ENCODE measurements at regions not wholly inside any gene's neighbourhood (a gene's known extent, or its start where the extent isn't known, plus 50 kb on each side); places are given as distances from the start of the nearest gene placed in this dataset.

GRCh38 chr5:158166424-158166823, 307.5 kb upstream of the CLINT1 start:
- no peak for TF ChIP-seq POLR2AphosphoS5 (IDR thresholded peaks at IDR 0.05; ENCODE audit: low read depth, low read length)
- TF ChIP-seq TAF1 (IDR thresholded peaks at IDR 0.05; ENCODE audit: borderline replicate concordance, low read depth, low read length), result no peak
- no peak for TF ChIP-seq POLR2A (IDR thresholded peaks at IDR 0.05; ENCODE audit: low read depth, low read length)

All from GM12892 (cell line).